ENCODE measurements at regions not wholly inside any gene's neighbourhood (a gene's known extent, or its start where the extent isn't known, plus 50 kb on each side); places are given as distances from the start of the nearest gene placed in this dataset.

DNA sequence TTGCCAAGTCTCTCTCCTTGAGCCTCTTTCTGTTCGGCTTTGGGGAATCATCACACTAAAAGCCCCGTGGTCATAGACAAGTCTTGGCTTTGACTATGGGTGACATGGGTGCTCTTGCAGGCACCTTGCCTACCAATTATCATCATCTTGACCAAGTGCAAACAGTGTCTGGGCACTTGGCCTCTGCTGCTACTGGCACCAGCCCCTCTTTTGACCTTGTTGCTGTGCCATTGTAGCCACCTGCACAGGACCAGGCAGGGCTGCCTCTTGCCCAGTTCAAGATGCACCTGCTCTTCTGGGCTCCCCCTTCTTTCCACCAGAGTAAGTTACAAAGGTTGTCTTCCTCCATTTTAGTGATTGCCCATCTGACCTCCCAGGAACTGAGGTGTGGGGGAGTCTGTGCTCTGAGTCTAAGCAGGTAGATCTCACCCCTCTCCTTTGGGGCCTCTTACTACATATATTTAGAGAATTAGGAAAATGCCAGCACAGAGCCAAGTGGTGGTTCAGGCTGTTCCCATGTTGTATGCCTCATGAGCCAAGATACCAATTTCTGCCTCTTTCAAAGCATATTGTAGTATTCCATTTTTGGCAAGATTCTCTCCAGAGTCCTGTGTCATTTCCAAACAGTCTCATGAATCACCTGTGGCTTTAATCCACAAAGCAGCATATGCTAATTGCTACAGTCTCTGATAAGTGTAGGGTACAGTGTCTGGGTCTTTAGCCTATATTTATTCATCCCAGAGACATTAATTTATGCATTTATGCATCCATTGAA lies 142.9 kb upstream of the DAP start:
- Histone ChIP-seq H3K4me1 (ENCODE audit: control insufficient read depth, insufficient read depth, low read length) (no peaks in the 10 kb centered on the region), H3K27me3 (ENCODE audit: control insufficient read depth, insufficient read depth, low read length) (no peaks in the 10 kb centered on the region), H3K36me3 (ENCODE audit: control insufficient read depth, insufficient read depth, low read length) (no peaks in the 10 kb centered on the region), H3K9me3 (ENCODE audit: control insufficient read depth, insufficient read depth, low read length) (no peaks in the 10 kb centered on the region), H3K4me3 (ENCODE audit: low read length) (no peak overlapping the region), H3K27ac (ENCODE audit: low read length) (no peak overlapping the region)
- no peak for TF ChIP-seq CTCF (IDR thresholded peaks at IDR 0.05)
- no peak for DNase-seq
- Mint-ChIP-seq H3K4me3 (no peak overlapping the region), H3K27me3 (ENCODE audit: low read depth in 2 of 2) (peaks cover 9 to 36% of the 10 kb centered on the region in 2 donors), H3K36me3 (no peaks in the 10 kb centered on the region), H3K27ac (no peak overlapping the region), H3K4me1 (no peaks in the 10 kb centered on the region), H3K9me3 (peaks cover 0 to 2% of the 10 kb centered on the region in 2 donors)
- WGBS (ENCODE audit: insufficient coverage) = 89% methylated on average over 2 of the region's 2 CpGs
- ATAC-seq = no peak
- intact Hi-C loops (cut with micrococcal nuclease) = no loop called here

DNA sequence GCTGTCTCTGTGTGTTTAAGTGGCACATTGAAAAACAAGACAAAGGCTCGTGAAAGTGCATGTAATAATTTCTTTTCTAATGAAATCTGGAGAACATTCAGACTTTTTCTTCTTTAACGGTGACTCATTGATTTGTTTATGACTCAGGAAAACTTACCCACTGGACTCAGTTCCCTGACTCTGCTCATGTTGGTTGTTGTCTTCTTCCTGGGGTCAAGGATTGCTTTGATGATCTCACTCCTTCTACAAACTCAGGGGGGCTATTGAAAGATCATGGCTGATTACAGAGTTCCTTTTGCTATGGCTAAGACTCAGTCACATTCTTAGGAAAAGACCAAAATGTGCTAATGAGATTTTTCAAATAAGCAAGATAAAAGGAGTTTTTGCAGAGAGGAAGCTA lies 141.1 kb upstream of the DAP start:
- ATAC-seq = no peak
- Histone ChIP-seq H3K9me3 (ENCODE audit: control insufficient read depth, insufficient read depth, low read length) (no peaks in the 10 kb centered on the region), H3K27me3 (ENCODE audit: control insufficient read depth, insufficient read depth, low read length) (no peaks in the 10 kb centered on the region), H3K4me1 (ENCODE audit: control insufficient read depth, insufficient read depth, low read length) (no peaks in the 10 kb centered on the region), H3K36me3 (ENCODE audit: control insufficient read depth, insufficient read depth, low read length) (no peaks in the 10 kb centered on the region), H3K4me3 (ENCODE audit: low read length) (no peak overlapping the region), H3K27ac (ENCODE audit: low read length) (no peak overlapping the region)
- peaks cover 13 to 46% of the 10 kb centered on the region in 2 donors for H3K27me3 Mint-ChIP-seq (ENCODE audit: low read depth in 2 of 2)
- no peak overlapping the region for H3K27ac Mint-ChIP-seq
- TF ChIP-seq CTCF (IDR thresholded peaks at IDR 0.05) = no peak
- 85% methylated on average over 2 of the region's 2 CpGs for WGBS (ENCODE audit: insufficient coverage)
- peaks cover 0 to 2% of the 10 kb centered on the region in 2 donors for H3K9me3 Mint-ChIP-seq
- no peaks in the 10 kb centered on the region for H3K4me1 Mint-ChIP-seq
- H3K36me3 Mint-ChIP-seq = no peaks in the 10 kb centered on the region
- H3K4me3 Mint-ChIP-seq = no peak overlapping the region
- no peak for DNase-seq
- intact Hi-C loops (cut with micrococcal nuclease) = no loop called here

GRCh38 chr5:10898514-10898913 lies 137.5 kb upstream of the DAP start:
- intact Hi-C loops (cut with micrococcal nuclease) = no loop called here
- no peak for DNase-seq
- Mint-ChIP-seq H3K27me3 (ENCODE audit: low read depth in 2 of 2) (peaks cover 8 to 33% of the 10 kb centered on the region in 2 donors), H3K4me1 (no peaks in the 10 kb centered on the region), H3K4me3 (no peak overlapping the region), H3K9me3 (peaks cover 0 to under 1% of the 10 kb centered on the region in 2 donors), H3K27ac (no peak overlapping the region), H3K36me3 (no peaks in the 10 kb centered on the region)
- TF ChIP-seq CTCF (IDR thresholded peaks at IDR 0.05) = no peak
- Histone ChIP-seq H3K4me1 (ENCODE audit: control insufficient read depth, insufficient read depth, low read length) (no peaks in the 10 kb centered on the region), H3K36me3 (ENCODE audit: control insufficient read depth, insufficient read depth, low read length) (no peaks in the 10 kb centered on the region), H3K9me3 (ENCODE audit: control insufficient read depth, insufficient read depth, low read length) (no peaks in the 10 kb centered on the region), H3K4me3 (ENCODE audit: low read length) (no peak overlapping the region), H3K27ac (ENCODE audit: low read length) (no peak overlapping the region), H3K27me3 (ENCODE audit: control insufficient read depth, insufficient read depth, low read length) (no peaks in the 10 kb centered on the region)
- WGBS (ENCODE audit: insufficient coverage) = 86% methylated on average over 4 of the region's 4 CpGs
- no peak for ATAC-seq

GRCh38 chr5:10896016-10896415 lies 135.0 kb upstream of the DAP start:
- DNase-seq = no peak
- no peak overlapping the region for H3K4me3 ChIP-seq (ENCODE audit: low read length)
- no peak for ATAC-seq
- Mint-ChIP-seq H3K27ac (no peak overlapping the region), H3K4me3 (no peak overlapping the region), H3K4me1 (no peaks in the 10 kb centered on the region), H3K9me3 (peaks cover 0 to under 1% of the 10 kb centered on the region in 2 donors), H3K36me3 (no peaks in the 10 kb centered on the region), H3K27me3 (ENCODE audit: low read depth in 2 of 2) (peaks cover 8 to 24% of the 10 kb centered on the region in 2 donors)
- no peak overlapping the region for H3K27ac ChIP-seq (ENCODE audit: low read length)
- H3K27me3 ChIP-seq (ENCODE audit: control insufficient read depth, insufficient read depth, low read length) = no peaks in the 10 kb centered on the region
- no peak for TF ChIP-seq CTCF (IDR thresholded peaks at IDR 0.05)
- no peaks in the 10 kb centered on the region for H3K36me3 ChIP-seq (ENCODE audit: control insufficient read depth, insufficient read depth, low read length)
- H3K4me1 ChIP-seq (ENCODE audit: control insufficient read depth, insufficient read depth, low read length) = no peaks in the 10 kb centered on the region
- no peaks in the 10 kb centered on the region for H3K9me3 ChIP-seq (ENCODE audit: control insufficient read depth, insufficient read depth, low read length)
- intact Hi-C loops (cut with micrococcal nuclease) = no loop called here
- 80% methylated on average over 1 of the region's 1 CpG for WGBS (ENCODE audit: insufficient coverage)
